Hippocampal formation (tissue), 2 donors: ENCODE measurements at regions not wholly inside any gene's neighbourhood (a gene's known extent, or its start where the extent isn't known, plus 50 kb on each side); places are given as distances from the start of the nearest gene placed in this dataset.
A peak's percentile ranks its signal among the peaks of the same experiment; 100 is the strongest.

ENCODE experiments used
- DNase-seq, 2 donors: peaks; one replicate each; lab custom pipeline; 2025; lab: John Stamatoyannopoulos, UW

DNA sequence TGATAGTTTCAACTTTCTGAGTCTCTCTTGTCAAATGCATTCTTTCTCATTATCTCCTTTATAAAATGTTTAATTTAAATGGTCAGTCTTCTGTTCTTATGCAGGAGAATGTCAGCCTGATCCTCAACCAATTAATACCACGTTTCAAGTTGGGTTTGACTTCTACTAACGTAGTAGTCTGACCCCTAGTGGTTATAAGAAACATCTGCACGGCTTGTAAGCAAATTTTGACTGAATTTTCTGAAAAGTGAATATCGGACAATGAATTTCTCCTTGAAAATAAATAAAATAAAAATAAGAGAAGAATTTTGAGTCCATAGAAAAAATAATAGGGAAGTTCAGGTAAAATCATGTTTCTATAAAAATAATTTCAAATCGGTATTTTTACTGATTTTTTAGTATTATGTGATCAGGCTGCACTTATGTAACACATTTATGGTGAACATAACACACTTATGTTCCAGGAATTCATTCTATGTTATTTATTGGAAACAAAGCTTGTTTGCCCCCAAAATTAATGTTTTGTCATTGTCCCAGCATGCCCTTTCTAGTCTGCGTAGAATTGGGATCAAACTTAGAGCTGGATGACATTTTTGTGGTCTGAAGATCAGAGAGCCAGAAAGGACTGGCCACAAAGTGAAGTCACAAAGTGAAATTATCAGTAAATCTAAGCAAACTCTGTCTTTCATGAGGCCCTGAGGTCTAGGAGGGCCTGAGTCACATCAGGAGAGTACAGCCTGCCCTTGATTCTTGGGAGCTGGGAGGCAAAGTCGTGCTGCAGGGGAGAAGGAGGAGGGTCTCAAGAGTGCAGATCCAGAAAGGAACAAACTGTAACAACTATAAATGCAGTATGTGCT lies 101.2 kb upstream of the STXBP6 start:
- peak in 1 of 2 donors; percentile 84 for DNase-seq

DNA sequence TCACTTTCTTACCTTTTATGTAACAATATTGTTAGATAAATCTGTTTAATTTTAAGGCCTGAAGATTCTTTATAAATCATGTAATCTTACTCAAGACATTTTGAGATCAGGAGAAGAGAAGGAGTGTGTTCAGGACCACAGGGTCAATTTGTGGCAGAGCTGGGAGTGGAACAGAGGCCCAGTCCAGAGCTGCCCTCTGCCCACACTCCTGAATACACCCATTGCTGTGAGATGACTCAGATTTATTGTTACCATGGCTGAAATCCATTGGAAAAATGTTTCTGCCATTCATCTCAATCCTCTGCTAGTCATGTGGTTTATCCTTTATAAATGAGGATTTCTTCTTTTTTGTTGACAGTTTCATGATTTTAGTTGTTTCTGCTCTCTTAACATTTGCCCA lies 100.5 kb upstream of the STXBP6 start:
- DNase-seq = no peak

DNA sequence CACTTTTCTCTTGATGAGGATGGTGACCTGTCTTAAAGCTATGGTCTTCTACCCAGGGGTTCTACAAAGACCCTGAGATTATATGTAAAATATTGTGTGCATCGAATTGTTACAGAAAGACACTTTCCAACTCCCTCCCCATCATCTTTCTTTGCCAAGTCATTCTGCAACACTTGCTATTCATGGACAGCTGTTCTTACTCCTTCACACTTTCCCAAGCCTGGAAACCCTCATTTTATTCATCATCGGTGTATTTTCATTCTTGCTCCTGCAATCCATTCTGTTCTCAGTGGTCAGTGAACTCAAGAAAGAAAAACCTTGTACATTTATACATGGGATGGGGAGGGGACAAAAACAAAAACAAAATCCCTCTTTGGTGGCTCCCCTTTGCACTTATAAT lies 90.5 kb upstream of the STXBP6 start:
- DNase-seq = no peak

DNA sequence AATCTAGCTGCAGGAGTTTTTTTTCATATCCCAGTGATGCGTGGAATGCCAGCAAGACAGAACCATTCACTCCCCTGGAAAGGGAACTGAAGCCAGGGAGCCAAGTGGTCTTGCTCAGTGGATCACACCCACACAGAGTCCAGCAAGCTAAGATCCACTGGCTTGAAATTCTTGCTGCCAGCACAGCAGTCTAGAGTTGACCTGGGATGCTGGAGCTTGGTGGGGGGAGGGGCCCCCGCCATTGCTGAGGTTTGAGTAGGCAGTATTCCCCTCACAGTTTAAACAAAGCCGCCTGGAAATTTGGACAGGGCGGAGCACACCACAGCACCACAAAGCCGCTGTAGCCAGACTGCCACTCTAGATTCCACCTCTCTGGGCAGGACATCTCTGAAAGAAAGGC lies 86.9 kb upstream of the STXBP6 start:
- DNase-seq = no peak

DNA sequence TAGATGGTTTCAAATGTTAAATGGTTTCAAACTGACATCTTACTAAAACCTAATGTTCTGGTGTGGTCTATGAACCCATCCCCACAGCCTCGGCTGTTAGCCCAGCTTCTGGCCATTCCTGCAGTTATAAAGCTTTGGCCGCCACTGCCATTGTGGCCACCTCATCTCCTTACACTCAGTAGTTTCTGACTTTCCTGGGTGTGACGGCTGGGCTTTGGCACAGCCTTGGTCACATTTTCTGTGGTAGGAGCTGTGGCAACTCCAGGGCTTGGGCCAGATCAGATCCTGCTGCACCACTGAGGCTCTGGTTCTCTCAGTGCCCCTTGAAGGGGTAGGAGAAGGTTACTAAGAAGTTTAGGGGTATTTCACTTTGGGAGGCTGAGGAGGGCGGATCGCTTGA lies 84.2 kb upstream of the STXBP6 start:
- DNase-seq = no peak

DNA sequence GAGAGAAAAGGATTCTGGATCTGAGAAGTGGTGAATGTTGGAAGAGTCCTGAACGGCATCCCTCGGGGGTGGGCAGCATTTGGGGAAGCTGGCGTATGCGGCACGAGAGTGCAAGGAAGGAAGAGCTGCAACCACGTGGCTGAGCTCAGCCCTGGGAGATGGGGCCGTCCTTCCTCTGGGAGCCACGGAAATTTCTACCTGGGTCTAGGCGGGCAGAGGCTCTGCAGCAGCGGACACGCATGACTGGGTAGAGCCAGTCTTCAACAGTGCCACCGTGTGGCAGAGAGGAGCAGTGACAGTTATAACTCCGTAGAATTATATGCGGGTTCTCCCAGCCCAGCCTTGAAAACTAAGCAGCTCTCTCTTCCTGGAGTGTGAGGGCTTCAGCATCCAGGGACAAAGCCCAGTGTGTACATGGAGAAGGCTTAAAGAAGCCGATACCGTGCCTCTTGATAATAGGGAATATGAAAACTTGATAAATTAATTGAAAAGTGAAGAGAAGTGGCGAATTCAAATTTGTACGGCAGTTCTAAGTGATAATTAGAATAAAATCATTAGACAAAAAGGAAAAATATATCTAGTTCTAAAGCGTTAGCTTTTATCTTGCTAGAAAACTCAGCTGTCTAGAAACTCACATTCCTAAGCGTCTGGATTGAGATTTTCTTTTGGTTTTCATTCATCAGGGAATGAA lies 82.9 kb upstream of the STXBP6 start:
- peak; percentile 63 to 68 for DNase-seq

DNA sequence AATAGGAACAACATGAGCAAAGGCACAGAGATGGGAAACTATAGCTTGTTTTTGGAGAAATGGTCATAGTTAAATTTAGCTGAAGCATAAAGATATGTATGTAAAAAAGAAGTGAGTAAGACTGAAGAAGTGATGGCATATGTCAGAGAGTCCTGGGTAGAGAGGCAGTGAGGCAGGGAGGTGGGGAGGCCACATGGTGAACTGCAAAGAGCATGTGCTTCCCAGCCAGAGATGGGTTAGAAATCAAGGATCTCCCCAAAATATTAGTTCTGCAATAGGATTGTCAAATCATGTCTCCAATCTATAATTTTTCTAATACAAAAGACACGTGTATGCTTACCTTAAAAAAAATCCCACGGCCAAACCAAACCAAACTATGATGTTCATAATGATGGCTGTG lies 82.1 kb upstream of the STXBP6 start:
- DNase-seq = no peak

DNA sequence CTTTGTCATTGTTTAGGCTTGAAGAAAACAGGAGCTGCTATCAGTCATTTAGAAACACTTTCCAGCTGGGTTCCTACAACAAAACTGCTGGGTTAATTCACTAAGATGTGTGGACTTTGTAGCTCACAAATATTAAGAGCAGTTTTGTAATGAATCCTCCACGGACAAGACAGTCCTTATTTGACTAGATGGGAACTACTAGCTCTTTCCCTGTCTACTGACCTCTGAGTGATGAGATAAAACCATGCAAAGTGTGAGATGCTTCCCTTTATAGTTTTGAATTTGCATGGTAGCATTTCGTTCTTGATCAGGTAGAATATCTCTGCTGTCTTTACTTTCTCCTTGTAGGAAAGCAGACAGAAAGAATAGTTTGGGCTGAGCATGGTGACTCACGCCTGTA lies 72.9 kb upstream of the STXBP6 start:
- DNase-seq = no peak

DNA sequence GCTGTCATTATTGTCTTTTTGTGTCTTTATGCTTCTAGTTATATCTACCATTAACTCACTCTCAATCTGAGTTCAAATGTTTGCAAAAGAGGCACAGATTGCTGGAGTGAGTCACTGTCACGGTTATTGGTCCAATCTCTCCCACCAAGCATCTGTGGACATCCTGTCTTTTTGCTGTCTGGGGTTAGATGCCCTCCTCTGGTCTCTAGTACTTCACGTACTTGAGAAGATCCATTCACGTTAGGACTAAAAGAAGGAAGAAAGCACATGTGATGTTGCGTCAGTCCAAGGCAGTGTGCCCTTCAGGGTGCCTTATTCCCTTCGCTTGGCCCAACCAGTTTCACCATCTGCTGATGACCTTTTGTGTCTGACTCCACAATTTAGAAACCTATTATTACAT lies 72.3 kb upstream of the STXBP6 start:
- DNase-seq = no peak

DNA sequence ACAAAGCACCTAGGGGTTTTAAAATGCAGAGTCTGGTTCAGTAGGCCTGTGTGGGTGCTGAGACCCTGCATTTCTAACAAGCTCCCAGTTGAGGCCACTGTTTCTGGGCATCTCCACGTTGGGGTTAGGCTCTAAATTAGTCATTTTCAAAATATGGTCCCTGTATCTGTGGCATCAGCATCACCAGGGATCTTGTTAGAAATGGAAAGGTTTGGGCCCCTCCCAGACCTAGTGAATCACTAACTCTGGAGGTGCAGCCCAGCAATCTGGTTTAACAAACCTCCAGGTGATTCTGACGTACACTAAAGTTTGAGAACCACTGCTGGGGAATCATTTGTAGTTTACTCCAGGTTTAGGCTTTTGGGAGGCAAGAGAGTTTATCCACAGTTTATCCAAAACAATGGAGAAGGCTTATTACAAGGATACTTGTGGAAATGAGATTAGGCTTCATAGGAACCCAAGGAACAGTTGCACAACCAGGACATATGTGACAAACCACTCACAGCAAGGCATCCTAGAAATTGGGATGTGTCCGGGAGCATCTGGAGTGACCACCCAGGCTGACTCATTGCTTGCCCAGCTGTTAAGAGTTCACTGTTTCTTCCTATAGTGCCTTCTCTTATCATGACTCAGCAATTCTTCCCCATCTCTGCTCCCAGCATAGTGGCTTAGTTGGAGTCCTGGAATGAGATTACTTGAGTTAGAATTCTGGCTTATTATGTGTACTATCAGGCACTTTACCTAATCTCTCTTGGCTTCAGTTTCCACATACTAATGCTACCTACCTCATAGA lies 71.6 kb upstream of the STXBP6 start:
- no peak for DNase-seq

DNA sequence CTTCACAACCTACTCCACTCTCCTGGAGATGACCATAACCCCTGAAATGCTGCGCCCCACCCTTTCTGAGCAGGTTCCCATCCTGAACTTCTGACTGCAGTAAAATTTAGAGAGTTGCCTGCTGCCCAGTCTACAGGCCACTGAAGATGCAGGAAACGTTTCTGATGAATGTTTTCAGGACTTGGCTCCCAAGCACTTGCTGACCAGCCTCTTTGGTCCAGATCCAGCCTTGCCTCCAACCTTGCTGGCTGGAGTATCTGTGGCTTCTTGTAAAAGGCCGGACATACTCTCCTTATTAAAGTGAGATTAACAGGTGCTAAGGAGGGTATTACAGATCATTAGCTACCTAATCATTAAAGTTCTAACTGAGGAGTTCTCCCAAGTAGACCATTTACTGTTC lies 70.3 kb upstream of the STXBP6 start:
- DNase-seq = no peak

DNA sequence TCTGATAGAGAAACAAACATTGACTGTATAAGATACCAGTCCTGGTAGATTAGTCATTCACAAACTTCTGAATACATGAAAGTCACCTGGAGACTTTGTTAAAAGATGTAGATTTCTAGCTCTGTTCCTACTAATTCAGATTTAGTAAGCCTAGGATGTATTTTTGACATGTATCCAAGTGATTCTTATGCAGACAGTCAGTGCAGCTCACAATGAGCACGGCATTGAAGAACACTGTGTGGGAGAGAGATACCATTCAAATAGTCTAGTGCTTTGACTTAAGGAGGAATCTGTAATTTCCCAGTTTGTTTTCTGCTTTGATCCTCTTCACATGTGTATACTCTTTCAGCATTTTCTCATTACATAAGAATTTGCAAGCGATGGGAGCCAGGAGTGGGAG lies 68.7 kb upstream of the STXBP6 start:
- no peak for DNase-seq

DNA sequence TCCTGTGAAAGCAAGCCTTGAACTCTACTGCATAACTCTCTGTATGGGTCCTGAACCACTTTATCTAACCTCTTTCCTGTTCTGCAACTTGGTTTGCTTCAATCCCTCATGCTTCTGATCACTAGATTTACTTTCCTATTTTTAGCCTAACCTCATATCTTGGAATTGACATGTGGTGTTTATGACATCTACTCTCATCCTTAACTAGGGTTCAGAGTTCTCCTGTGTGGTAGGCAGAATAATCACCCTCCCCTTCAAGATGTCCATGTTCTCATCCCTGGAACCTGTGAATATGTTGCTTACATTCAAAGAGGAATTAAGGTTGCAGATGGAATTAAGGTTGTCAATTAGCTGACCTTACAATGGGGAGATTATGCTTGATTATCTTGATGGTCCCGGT lies 67.4 kb upstream of the STXBP6 start:
- DNase-seq = no peak

DNA sequence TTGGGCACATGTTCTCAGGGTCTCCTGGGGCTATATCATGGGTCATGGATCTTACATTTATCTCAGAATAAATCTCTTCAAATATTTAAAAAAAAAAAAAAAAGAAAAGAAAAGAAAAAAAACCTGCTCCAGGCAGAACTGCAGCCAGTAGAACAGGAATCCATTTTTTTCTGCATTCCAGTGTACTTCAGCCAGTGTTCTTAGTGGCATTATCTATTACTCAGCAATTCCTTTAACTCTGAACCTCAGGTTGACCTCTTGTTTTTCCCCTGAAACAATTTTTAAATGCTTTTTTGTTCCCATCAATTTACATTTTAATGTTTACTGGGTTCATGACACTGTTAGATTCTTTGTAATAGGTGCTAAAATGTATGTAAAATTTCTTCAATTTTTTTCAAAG lies 66.7 kb upstream of the STXBP6 start:
- no peak for DNase-seq

DNA sequence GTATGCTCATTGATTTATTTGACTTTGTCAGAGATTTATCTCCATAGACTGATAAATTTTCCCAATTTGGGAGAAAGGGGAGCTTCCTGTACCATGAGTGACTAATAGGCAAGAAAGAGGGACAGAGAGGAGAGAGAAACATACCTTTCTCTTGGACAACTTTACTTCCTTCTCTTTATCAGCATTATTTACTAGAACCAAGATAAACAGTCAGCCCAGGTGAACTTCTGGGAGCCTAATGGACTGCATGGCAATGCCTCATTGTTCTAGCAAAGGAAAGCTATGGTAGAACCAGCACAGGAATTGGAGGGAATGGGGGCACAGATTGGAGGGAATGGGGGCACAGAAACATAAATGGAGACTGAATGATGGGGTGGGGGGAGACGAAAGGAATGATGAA lies 63.4 kb upstream of the STXBP6 start:
- DNase-seq = no peak

DNA sequence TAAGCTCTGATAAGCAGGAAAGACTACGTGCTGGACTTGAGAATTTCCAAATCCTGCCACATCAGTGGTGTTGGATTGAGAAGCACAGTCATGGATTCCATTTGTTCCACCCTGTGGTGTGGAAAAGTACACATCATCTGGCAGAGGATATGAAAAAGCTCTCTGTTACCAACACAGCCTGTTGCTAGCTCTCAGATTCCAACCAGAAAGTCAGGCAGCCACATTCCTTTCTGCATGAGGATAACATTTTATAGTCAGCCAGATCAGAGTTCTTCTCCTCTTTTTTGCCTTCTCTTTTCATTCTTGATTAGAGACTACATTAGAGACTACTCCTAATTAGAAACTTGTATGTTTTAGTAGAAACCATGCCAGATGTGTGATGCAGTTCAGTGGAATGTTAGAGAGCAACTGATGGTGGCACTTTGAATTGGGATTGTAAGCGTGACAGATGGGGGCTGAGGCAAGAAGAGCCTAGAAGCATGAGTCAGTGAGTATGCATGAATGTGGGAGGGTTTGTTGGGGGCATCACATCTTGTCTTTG lies 61.2 kb upstream of the STXBP6 start:
- peak; percentile 7 to 12 for DNase-seq

DNA sequence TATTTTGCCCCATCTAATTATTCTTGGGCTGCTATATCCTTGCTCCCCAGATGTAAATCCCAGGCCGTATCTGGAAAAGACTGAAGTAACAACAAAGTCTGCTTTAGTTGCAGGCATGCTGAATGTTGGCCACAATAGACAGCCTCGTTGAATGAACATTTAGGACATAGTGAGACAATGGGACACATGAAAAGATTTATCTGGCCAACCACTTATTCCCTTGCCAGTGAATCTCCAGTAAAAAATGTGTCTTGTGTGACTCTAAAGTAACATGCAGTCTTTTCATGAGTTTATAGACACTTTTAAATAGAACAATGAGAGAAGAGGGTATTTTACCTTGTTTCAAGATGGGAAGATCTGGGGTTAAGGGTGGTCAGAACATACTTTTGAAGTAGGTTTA lies 60.2 kb upstream of the STXBP6 start:
- DNase-seq = no peak

DNA sequence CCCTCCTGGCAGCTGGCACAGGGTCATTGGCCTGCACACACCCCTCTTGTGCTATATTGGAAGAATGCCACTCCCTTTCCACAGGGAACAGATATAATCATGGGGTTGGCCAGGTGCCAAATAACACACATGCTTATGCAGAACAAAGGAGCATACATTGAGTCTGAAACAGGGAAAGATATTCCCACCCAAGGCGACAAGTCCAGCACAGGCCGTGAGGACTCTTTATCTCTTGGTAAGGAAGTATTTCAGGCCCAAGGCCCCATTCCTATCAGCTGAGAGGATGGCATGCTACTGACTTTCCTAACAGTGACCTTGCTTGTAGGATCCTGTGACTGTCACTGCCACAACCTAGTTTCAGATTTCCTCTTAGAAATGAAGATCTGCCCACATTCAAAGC lies 59.0 kb upstream of the STXBP6 start:
- no peak for DNase-seq

DNA sequence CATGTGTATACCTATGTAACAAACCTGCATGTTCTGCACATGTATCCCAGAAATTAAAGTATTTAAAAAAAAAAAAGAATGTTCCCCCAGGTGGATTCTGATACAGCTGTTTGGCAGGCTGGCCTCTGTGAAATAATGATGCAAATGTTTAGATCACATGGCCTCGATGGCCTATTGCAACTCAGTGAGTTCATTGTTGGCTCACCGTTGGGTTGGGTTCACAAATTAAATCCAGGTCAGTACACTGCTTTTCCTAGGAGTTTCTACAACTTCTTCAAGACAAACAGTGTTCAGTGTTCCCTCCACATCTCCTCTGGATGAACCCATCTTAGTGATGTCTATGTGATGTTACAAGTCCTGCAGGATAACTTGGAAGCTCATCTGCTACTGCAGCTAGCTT lies 58.3 kb upstream of the STXBP6 start:
- DNase-seq = no peak

DNA sequence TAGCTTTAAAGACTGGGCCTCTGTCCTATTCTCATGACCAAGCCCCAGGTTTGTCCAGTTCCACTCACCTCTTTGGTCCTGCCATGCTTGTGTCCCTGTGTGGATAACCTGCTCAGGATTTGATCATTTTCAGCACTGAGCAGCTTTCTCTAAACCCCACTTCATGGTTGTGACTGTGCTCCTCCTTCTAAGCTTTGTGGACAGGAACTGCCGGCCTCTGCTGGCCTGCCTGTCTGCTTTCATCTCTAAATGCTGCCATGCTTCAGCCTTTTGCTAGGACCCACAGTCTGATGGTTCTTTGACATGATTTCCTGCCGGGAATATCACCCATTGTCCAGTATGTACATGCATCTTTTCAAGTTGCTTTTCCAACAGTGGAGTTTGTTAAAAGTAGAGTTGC lies 53.9 kb upstream of the STXBP6 start:
- DNase-seq = no peak

DNA sequence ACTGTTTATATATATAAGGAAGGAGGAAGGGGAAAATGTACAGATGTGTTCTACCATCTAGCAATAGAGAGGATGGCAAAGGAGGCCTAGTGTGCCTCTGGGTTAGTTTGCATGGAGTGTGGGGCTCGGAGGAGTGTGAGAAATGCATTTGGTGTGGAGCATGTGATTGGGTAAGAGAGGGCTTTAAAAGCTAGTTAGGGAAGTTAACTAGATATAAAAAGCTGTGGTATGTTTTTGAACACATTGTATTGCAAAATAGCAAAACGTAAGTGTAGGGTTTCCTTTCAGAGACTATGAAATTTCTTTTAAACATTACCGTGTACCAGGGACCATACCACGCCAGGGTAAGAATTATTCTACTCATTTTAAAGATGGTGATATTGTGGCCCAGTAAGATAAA lies 53.3 kb upstream of the STXBP6 start:
- no peak for DNase-seq

DNA sequence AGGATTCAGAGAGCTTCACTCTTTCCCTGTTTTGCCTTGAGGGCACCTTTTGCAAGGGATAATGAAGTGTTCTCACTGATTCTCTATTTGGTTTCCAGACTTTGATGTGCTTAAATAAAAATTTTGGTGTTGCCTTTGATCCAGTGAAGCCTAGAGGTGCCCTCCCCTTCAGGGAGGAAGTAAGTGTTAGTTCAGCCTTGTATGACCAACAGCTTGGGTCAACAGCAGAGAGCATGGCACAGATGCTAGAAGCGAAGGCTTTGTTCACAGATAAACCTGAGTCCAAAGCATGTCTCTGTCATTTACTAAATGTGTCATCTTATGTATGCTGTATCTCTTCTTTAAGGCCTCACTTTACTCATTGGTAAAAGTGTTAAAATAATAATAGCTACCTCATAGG lies 52.8 kb upstream of the STXBP6 start:
- DNase-seq = no peak

DNA sequence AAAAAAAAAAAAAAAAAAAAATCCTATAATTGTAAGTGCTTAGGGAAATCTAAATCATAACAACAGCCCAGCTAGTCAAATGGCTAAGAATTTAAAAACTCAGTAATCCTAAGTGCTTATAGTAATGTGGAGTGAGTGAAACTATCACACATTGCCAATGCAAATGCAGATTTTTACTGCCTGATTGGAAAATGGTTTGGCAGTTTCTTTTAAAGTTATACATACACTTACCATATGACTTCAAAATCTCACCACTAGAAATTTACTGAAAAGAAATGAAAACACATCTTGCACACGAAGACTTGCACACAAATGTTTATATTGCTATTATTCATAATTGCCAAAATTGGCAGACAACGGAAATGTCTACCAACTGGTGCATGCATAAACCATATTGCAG lies 51.3 kb upstream of the STXBP6 start:
- DNase-seq = no peak
